Activated CD4-positive, CD25-positive, alpha-beta regulatory T cell treated with anti-CD3 and anti-CD28 coated beads, Interleukin-2, amount 50 U/mL, for 24 hours (primary cell): ENCODE measurements at regions not wholly inside any gene's neighbourhood (a gene's known extent, or its start where the extent isn't known, plus 50 kb on each side); places are given as distances from the start of the nearest gene placed in this dataset.

Experiments used
- ATAC-seq, 2 donors: fragments of 150-1000 bp; cut with Tn5 transposase; one replicate each; pipeline ENCODE4 v1.10.0; 2021; ENCODE audit warnings: mild to moderate bottlenecking in 1 of 2, moderate library complexity in 1 of 2

GRCh38 chr1:37393173-37394120 lies 80.9 kb upstream of the ZC3H12A start:
- ATAC-seq, result no peak

- ATAC-seq, result no peak
Observed at GRCh38 chr1:37394574-37395464, 79.6 kb upstream of the ZC3H12A start.

GRCh38 chr1:37398096-37398495 lies 76.3 kb upstream of the ZC3H12A start:
- ATAC-seq, result no peak

- no peak for ATAC-seq
Observed at GRCh38 chr1:37399205-37399604, 75.2 kb upstream of the ZC3H12A start.

GRCh38 chr1:37399830-37400464 lies 74.4 kb upstream of the ZC3H12A start:
- no peak for ATAC-seq

GRCh38 chr1:37400466-37401225 lies 73.7 kb upstream of the ZC3H12A start:
- no peak for ATAC-seq

GRCh38 chr1:37403166-37403565 lies 71.2 kb upstream of the ZC3H12A start:
- no peak for ATAC-seq

- ATAC-seq, result no peak
Observed at GRCh38 chr1:37404711-37405110, 69.7 kb upstream of the ZC3H12A start.

GRCh38 chr1:37410105-37410504 lies 64.3 kb upstream of the ZC3H12A start:
- no peak for ATAC-seq

GRCh38 chr1:37410815-37411214 lies 63.6 kb upstream of the ZC3H12A start:
- no peak for ATAC-seq

GRCh38 chr1:37415611-37416244 lies 58.7 kb upstream of the ZC3H12A start:
- ATAC-seq, result no peak

GRCh38 chr1:37420456-37420855 lies 53.9 kb upstream of the ZC3H12A start:
- no peak for ATAC-seq

GRCh38 chr1:37423810-37424209 lies 50.6 kb upstream of the ZC3H12A start:
- ATAC-seq, result no peak

- ATAC-seq, result no peak
Observed at GRCh38 chr1:37424523-37424922, 49.9 kb upstream of the ZC3H12A start.
